Epithelial cell of proximal tubule (primary cell): ENCODE measurements at regions not wholly inside any gene's neighbourhood (a gene's known extent, or its start where the extent isn't known, plus 50 kb on each side); places are given as distances from the start of the nearest gene placed in this dataset.
A peak's percentile ranks its signal among the peaks of the same experiment; 100 is the strongest.

Experiments
- DNase-seq: peaks from one replicate; pipeline ENCODE4 v3.0.0-alpha.2; 2011; ENCODE audit warnings: low read depth
- H3K4me3 ChIP-seq: 2 replicates; pipeline ENCODE4 v1.5.1; 2011; ENCODE audit warnings: low read depth, mild to moderate bottlenecking, low read length
- TF ChIP-seq, protein P1 (sequence below): conservative IDR thresholded peaks from 2 replicates; pipeline ENCODE4 v1.5.1; 2012; ENCODE audit warnings: low read depth, mild to moderate bottlenecking, low read length

DNA sequence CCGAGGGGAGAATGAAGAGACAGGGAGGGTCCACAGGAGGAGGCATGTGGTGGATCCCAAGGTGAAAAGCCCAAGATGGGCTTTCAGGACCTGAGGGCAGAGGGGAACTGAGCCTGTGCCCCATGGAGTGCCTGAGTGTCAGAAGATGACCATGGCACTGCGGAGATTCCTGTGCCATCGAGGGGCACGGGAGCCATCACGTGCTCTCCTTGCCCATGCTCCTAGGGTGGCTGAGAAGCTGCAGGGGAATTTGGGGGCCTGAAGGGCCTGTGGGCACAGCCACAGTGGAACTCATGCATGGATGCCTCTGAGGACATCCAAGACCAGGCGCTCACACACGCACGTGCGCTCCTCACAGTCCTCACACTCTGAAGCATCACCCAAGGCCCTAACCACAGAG, 56.1 kb upstream of the GLI2 start:
- no peak for DNase-seq
- TF ChIP-seq, protein P1, sequence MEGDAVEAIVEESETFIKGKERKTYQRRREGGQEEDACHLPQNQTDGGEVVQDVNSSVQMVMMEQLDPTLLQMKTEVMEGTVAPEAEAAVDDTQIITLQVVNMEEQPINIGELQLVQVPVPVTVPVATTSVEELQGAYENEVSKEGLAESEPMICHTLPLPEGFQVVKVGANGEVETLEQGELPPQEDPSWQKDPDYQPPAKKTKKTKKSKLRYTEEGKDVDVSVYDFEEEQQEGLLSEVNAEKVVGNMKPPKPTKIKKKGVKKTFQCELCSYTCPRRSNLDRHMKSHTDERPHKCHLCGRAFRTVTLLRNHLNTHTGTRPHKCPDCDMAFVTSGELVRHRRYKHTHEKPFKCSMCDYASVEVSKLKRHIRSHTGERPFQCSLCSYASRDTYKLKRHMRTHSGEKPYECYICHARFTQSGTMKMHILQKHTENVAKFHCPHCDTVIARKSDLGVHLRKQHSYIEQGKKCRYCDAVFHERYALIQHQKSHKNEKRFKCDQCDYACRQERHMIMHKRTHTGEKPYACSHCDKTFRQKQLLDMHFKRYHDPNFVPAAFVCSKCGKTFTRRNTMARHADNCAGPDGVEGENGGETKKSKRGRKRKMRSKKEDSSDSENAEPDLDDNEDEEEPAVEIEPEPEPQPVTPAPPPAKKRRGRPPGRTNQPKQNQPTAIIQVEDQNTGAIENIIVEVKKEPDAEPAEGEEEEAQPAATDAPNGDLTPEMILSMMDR, result no peak
- no peak overlapping the region for H3K4me3 ChIP-seq

DNA sequence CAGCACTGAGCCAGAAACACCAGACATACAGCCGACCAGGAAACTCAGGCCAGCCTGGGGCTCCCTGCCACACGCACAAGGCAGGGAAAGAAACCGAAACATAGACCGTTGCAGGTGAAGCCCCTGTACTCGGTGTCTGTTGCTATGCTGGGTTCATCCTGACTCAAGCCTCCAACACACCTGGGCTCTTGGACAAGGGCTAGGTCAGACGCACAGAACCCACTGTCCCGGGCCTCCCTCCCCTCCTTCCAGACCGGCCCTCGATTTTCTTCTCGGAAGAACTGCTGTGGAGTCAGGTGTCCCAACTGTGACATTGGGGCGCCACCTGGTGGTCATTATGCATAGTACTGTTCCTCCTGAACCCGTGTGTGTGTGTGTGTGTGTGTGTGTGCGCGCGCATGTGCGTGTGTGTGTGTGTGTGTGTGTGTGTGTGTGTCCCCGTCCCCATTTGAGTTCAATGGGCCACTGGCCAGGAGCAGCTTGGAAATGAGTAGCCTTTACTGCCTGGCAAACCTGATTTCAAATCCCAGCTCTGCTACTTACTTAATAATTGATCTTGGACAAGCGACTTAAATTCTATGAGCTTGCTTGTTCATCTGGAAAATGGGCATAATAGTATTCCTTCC, 55.4 kb upstream of the GLI2 start:
- DNase-seq, result peak; percentile 15
- TF ChIP-seq, protein P1, result peak; percentile 71
- no peak overlapping the region for H3K4me3 ChIP-seq

DNA sequence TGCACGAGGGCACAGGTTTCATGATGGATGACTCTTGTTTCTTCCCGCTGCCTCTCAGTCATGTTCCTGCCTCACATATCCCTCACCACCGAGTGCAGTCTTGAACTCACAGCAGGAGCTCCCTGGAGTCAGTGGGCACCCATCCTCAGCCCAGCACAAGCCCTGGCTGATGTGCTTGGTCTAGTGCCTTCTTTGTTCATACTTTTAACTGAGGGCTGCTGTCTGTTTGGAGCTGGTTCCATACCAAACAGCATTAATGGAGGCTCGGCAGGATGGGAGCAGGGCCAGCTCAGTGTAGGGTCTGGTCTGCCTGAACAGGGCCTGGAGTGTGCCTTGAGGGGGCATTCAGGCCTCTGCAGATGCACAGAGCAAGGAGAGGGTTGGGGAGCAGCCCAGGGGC, 54.5 kb upstream of the GLI2 start:
- TF ChIP-seq, protein P1, result no peak
- no peak overlapping the region for H3K4me3 ChIP-seq
- DNase-seq, result no peak

DNA sequence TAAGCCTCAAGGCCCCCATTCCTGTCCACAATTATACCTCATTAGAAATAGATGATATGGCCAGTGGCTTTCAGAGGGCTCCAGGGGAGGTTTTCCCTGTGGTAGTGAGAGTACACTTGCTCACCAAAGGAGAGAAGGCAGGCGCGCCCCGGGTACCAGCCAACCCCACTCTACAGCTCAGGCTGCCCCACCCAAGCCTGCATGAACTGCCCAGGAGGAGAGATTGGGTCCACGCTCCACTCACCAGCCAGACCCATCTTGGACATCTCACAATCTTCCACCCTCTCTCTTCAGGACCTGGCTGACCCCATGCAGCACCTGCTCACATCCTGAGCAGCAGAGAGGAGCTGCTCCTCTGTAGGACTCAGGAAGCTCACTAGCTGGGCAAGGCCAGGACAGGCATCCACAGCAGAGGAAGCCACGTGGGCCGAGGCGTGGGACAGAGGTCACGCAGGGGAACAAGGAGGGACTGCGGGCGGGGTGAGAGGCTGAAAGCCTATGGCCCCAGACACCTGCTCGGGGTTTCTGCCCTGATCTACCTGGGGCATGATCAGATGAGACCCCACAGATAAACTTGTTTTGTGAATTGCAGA, 53.9 kb upstream of the GLI2 start:
- no peak for DNase-seq
- H3K4me3 ChIP-seq, result no peak overlapping the region
- TF ChIP-seq, protein P1, result no peak

DNA sequence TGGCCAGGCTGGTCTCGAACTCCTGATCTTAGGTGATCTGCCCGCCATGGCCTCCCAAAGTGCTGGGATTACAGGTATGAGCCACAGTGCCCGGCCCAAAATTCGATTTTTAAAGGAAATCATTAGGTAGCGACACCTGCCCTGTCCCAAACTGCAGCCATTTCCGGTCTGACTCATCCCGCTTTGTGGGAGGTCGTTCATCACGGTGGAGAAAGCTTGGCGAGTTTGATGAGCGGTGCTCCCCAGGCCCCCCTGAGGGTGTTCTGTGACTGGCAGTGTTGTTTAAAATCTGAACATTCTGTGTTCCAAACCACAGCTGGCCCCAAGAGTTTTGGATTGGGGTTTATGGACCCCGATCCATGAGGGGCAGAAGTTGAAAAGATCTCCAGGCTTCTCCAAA, 53.0 kb upstream of the GLI2 start:
- no peak for DNase-seq
- H3K4me3 ChIP-seq, result no peak overlapping the region
- TF ChIP-seq, protein P1, result no peak

DNA sequence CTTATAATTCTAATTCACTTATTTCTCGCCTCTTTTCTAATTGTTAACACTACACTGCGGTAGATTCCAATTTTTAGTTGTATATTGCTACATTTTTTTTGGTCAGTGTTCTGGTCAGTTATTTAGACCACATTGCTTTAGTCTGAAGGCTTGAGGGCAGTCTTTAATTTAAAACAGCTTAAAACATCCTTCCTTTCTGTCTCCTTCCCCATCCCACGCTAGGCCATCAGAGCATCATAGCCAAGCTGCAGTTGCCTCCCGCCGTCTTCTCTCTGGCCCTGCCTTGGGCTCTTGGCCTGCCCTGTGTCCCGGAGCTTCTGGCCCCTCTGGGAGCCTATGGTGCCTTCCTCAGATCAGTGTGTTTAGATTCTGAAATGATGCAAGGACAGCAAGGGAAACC, 52.6 kb upstream of the GLI2 start:
- no peak for DNase-seq
- no peak overlapping the region for H3K4me3 ChIP-seq
- TF ChIP-seq, protein P1, result no peak

DNA sequence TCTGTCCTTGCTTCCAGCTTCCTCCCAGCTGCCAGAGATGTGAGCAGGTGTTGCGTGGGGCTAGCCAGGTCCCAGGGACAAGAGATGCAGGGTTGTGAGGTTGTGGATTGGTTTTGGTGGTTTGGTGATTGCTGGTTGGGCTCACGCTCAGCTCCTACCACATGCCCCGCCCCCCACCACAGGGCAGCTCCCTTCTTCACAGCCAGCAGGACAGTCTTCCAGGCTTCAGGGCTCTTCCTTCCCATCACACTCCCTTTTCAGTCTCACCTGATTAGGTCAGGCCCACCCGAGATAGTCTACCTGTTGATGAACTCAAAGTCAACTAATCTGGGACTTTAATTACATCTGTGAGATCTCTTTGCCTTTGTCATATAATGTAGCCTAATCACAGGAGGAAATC, 52.0 kb upstream of the GLI2 start:
- TF ChIP-seq, protein P1, result no peak
- DNase-seq, result no peak
- no peak overlapping the region for H3K4me3 ChIP-seq
